H1 (cell line): ENCODE measurements at regions not wholly inside any gene's neighbourhood (a gene's known extent, or its start where the extent isn't known, plus 50 kb on each side); places are given as distances from the start of the nearest gene placed in this dataset.

Experiments used
- CTCF ChIA-PET: fragments of 300-600 bp; sonication (Branson Sonifier 250); formaldehyde crosslinking; loops from one replicate; lab custom pipeline; 2021; ENCODE audit not compliant: partially characterized antibody; lab: Charles Lee
- POLR2A ChIA-PET: fragments of 300-600 bp; sonication (Branson Sonifier 250); formaldehyde crosslinking; loops from one replicate; lab custom pipeline; 2021; ENCODE audit warnings: inconsistent platforms; ENCODE audit not compliant: partially characterized antibody; lab: Charles Lee
- DNase-seq, 2 experiments: peaks; one replicate each; pipeline versions ENCODE4 v3.0.0 to v3.0.0-alpha.2; 2010 to 2022; ENCODE audit warnings: low spot score in 2 of 2, low read depth in 1 of 2, mixed read lengths in 1 of 2
- FAIRE-seq: peaks from 2 replicates; lab custom pipeline; 2011; peaks lifted over from hg19 to GRCh38; lab: Jason Lieb, UNC
- H2AFZ ChIP-seq: 2 replicates; pipeline ENCODE4 v1.8.1; 2012; ENCODE audit warnings: low read length, inconsistent platforms
- H2AK5ac ChIP-seq: 2 replicates; pipeline ENCODE4 v1.6.1; 2013; ENCODE audit warnings: low read depth, low read length
- H2BK120ac ChIP-seq: replicated peaks from 2 replicates; pipeline ENCODE3; 2013; ENCODE audit warnings: low read depth, low read length, inconsistent platforms
- H2BK12ac ChIP-seq: 2 replicates; pipeline ENCODE4 v1.6.1; 2013; ENCODE audit warnings: low read depth, low read length
- H2BK15ac ChIP-seq: 2 replicates; pipeline ENCODE4 v1.6.1; 2013; ENCODE audit warnings: low read length
- H2BK20ac ChIP-seq: 2 replicates; pipeline ENCODE4 v1.6.1; 2013; ENCODE audit warnings: low read length
- H2BK5ac ChIP-seq: 2 replicates; pipeline ENCODE4 v1.6.1; 2013; ENCODE audit warnings: low read depth, low read length
- H3K14ac ChIP-seq: 2 replicates; pipeline ENCODE4 v1.6.1; 2013; ENCODE audit warnings: inconsistent platforms; ENCODE audit not compliant: insufficient read length
- H3K18ac ChIP-seq: 2 replicates; pipeline ENCODE4 v1.6.1; 2013; ENCODE audit warnings: low read length; ENCODE audit errors: extremely low read depth
- H3K23ac ChIP-seq: 2 replicates; pipeline ENCODE4 v1.6.1; 2013; ENCODE audit warnings: inconsistent platforms; ENCODE audit not compliant: insufficient read length
- H3K23me2 ChIP-seq: 2 replicates; pipeline ENCODE4 v1.6.1; 2013; ENCODE audit warnings: low read depth, low read length
- H3K27ac ChIP-seq: 2 replicates; pipeline ENCODE4 v1.6.1; 2011; ENCODE audit warnings: low read depth, low read length, inconsistent platforms
- H3K27me3 ChIP-seq, 4 experiments: replicated peaks in 1 of 4; 1 replicate in 1 of 4; 2 replicates in 3 of 4; pipeline versions ENCODE4 v1.6.1 to v1.8.1; 2011 to 2013; ENCODE audit warnings: low read length in 3 of 4, mild to moderate bottlenecking in 3 of 4, inconsistent platforms in 2 of 4, mixed read lengths in 2 of 4, moderate library complexity in 1 of 4; ENCODE audit not compliant: control insufficient read depth in 3 of 4, insufficient read depth in 3 of 4; ENCODE audit errors: extremely low read depth in 1 of 4
- H3K36me3 ChIP-seq, 4 experiments: 2 replicates each; pipeline versions ENCODE4 v1.6.1 to v1.8.1; 2011 to 2013; ENCODE audit warnings: mild to moderate bottlenecking in 4 of 4, low read length in 3 of 4, moderate library complexity in 2 of 4, control low read depth in 1 of 4, inconsistent platforms in 1 of 4; ENCODE audit not compliant: insufficient read depth in 4 of 4, control insufficient read depth in 2 of 4
- H3K4ac ChIP-seq: replicated peaks from 2 replicates; pipeline ENCODE3; 2013; ENCODE audit warnings: low read length, low read depth, mixed read lengths, inconsistent platforms; ENCODE audit not compliant: insufficient read length
- H3K4me1 ChIP-seq, 4 experiments: replicated peaks in 1 of 4; 1 replicate in 1 of 4; 2 replicates in 3 of 4; pipeline versions ENCODE4 v1.6.1 to v1.8.1; 2011 to 2013; ENCODE audit warnings: low read length in 3 of 4, inconsistent platforms in 2 of 4, mixed read lengths in 1 of 4; ENCODE audit not compliant: insufficient read depth in 4 of 4, control insufficient read depth in 3 of 4
- H3K4me2 ChIP-seq, 2 experiments: 2 replicates each; pipeline versions ENCODE4 v1.6.1 to v1.8.1; 2011 to 2013; ENCODE audit warnings: low read depth in 2 of 2, low read length in 2 of 2, control low read depth in 1 of 2, inconsistent platforms in 1 of 2, mild to moderate bottlenecking in 1 of 2; ENCODE audit not compliant: insufficient read depth in 1 of 2
- H3K4me3 ChIP-seq, 4 experiments: fragments of 200-600, 300-600 bp in 1 of 4; sonication (generic), shearing (Covaris generic), sonication (Bioruptor Twin) in 1 of 4; 2 replicates each; pipeline versions ENCODE4 v1.5.1 to v1.8.1; 2011 to 2016; ENCODE audit warnings: low read length in 4 of 4, low read depth in 3 of 4, control low read depth in 2 of 4, inconsistent platforms in 2 of 4, mild to moderate bottlenecking in 2 of 4, mixed read lengths in 1 of 4, moderate library complexity in 1 of 4; ENCODE audit not compliant: insufficient read depth in 2 of 4; ENCODE audit errors: extremely low read depth in 1 of 4
- H3K56ac ChIP-seq: replicated peaks from 2 replicates; pipeline ENCODE3; 2013; ENCODE audit warnings: low read depth, mild to moderate bottlenecking, mixed read lengths, low read length, inconsistent platforms; ENCODE audit not compliant: insufficient read length
- H3K79me1 ChIP-seq: 2 replicates; pipeline ENCODE4 v1.6.1; 2013; ENCODE audit warnings: low read depth, low read length, control low read depth
- H3K79me2 ChIP-seq, 2 experiments: 2 replicates each; pipeline versions ENCODE4 v1.6.1 to v1.8.1; 2012 to 2013; ENCODE audit warnings: low read length in 2 of 2, mild to moderate bottlenecking in 2 of 2, inconsistent platforms in 1 of 2; ENCODE audit not compliant: insufficient read depth in 2 of 2, control insufficient read depth in 1 of 2
- H3K9ac ChIP-seq, 4 experiments: replicated peaks in 1 of 4; 1 replicate in 1 of 4; 2 replicates in 3 of 4; pipeline versions ENCODE4 v1.6.1 to v1.8.1; 2011 to 2013; ENCODE audit warnings: low read depth in 3 of 4, low read length in 3 of 4, control low read depth in 2 of 4, mild to moderate bottlenecking in 2 of 4, moderate library complexity in 2 of 4, inconsistent platforms in 1 of 4; ENCODE audit errors: extremely low read depth in 1 of 4
- H3K9me3 ChIP-seq, 2 experiments: 2 replicates each; pipeline versions ENCODE4 v1.6.1 to v1.8.1; 2012 to 2013; ENCODE audit warnings: mild to moderate bottlenecking in 2 of 2, moderate library complexity in 2 of 2, control low read depth in 1 of 2, inconsistent platforms in 1 of 2, low read depth in 1 of 2, low read length in 1 of 2, mixed read lengths in 1 of 2; ENCODE audit not compliant: insufficient read depth in 2 of 2
- H4K20me1 ChIP-seq, 2 experiments: replicated peaks in 1 of 2; 2 replicates each; pipeline versions ENCODE3 to v1.8.1; 2011 to 2013; ENCODE audit warnings: inconsistent platforms in 2 of 2, low read length in 2 of 2, mild to moderate bottlenecking in 1 of 2; ENCODE audit not compliant: insufficient read depth in 2 of 2, control insufficient read depth in 1 of 2
- H4K5ac ChIP-seq: 2 replicates; pipeline ENCODE4 v1.6.1; 2013; ENCODE audit warnings: low read length, low read depth, mixed read lengths, inconsistent platforms; ENCODE audit not compliant: insufficient read length
- H4K8ac ChIP-seq: 2 replicates; pipeline ENCODE4 v1.8.0; 2013; ENCODE audit warnings: mild to moderate bottlenecking, moderate library complexity, low read length, inconsistent platforms; ENCODE audit not compliant: insufficient read depth; ENCODE audit errors: extremely low read depth
- H4K91ac ChIP-seq: replicated peaks from 2 replicates; pipeline ENCODE3; 2013; ENCODE audit warnings: low read length, mixed read lengths, inconsistent platforms; ENCODE audit not compliant: insufficient read length
- POLR2AphosphoS5 ChIP-seq: IDR thresholded peaks from 2 replicates; pipeline ENCODE4 v1.6.1; 2011; ENCODE audit warnings: low read depth, low read length
- TAF1 ChIP-seq: IDR thresholded peaks from 2 replicates; pipeline ENCODE4 v1.6.1; 2011; ENCODE audit warnings: mild to moderate bottlenecking, low read depth, low read length
- YY1 ChIP-seq: IDR thresholded peaks from 2 replicates; pipeline ENCODE4 v1.6.1; 2011; ENCODE audit warnings: low read depth, mild to moderate bottlenecking, low read length
- WGBS, 2 experiments: shearing (Covaris generic) in 1 of 2; methylation state at CpG; one replicate each; pipeline versions ENCODE4 v1.1.6 to v1.1.7; 2013 to 2015; ENCODE audit warnings: low lambda C conversion rate in 2 of 2, mixed read lengths in 2 of 2, inconsistent platforms in 1 of 2, low coverage in 1 of 2, missing lambda C conversion rate in 1 of 2; ENCODE audit not compliant: insufficient replicate concordance in 2 of 2, insufficient coverage in 1 of 2, insufficient read length in 1 of 2; ENCODE audit errors: extremely low coverage in 1 of 2, missing lambda C conversion rate in 1 of 2; 5-methylcytosine and 5-hydroxymethylcytosine counted together

- Histone ChIP-seq H3K18ac (no peak overlapping the region; the same call in 1 of the 2 replicates), H2BK15ac (no peak overlapping the region), H3K27ac (no peak overlapping the region), H3K56ac (no peak overlapping the region), H3K27me3 (no peaks in the 10 kb centered on the region), H3K9ac (no peak overlapping the region), H4K5ac (no peak overlapping the region), H3K4ac (no peak overlapping the region), H2AFZ (peak overlapping the region; percentile 85), H3K79me2 (no peaks in the 10 kb centered on the region), H3K23ac (no peak overlapping the region), H3K4me3 (no peak overlapping the region), H4K8ac (no peak overlapping the region), H2BK120ac (no peak overlapping the region), H3K4me2 (no peak overlapping the region; a peak in 1 of 4 replicates), H3K14ac (no peak overlapping the region), H3K79me1 (no peaks in the 10 kb centered on the region), H4K20me1 (no peaks in the 10 kb centered on the region), H3K23me2 (no peaks in the 10 kb centered on the region), H3K36me3 (no peaks in the 10 kb centered on the region), H2AK5ac (no peak overlapping the region), H2BK12ac (no peak overlapping the region), H3K9me3 (no peaks in the 10 kb centered on the region), H2BK5ac (no peak overlapping the region), H4K91ac (no peak overlapping the region), H2BK20ac (peak overlapping the region; percentile 77; the same call in 1 of the 2 replicates), H3K4me1 (peaks cover 0 to 5% (median 0%) of the 10 kb centered on the region in 4 experiments; a peak in 1 of 7 replicates)
- POLR2A ChIA-PET, result no interaction called here
- CTCF ChIA-PET, result interaction anchor here (0.7 to 1.2 kb wide), 3 partner anchors 12 to 177 kb away, joined by 3 to 4 read pairs (median 3); no protein-coding TSS in a partner anchor
- FAIRE-seq (no peak), DNase-seq (peak; percentile 27 to 43)
- TF ChIP-seq POLR2AphosphoS5 (no peak), YY1 (no peak), TAF1 (no peak)
- 88% methylated on average over 7 of the region's 7 CpGs; no CpG with 5 or more reads in 1 of the 2 experiments for WGBS, 2 experiments
Measured at GRCh38 chr7:126185959-126186580, 1066.7 kb downstream of the GRM8 start.
